Keratinocyte (primary cell): ENCODE measurements at regions not wholly inside any gene's neighbourhood (a gene's known extent, or its start where the extent isn't known, plus 50 kb on each side); places are given as distances from the start of the nearest gene placed in this dataset.

Experiments used
- EZH2 ChIP-seq: IDR thresholded peaks from one replicate; pipeline ENCODE4 v1.6.1; 2012; ENCODE audit warnings: inconsistent platforms, mild to moderate bottlenecking, low read length, moderate library complexity
- TF ChIP-seq, protein P1 (sequence below), 3 experiments: IDR thresholded peaks in 1 of 3; conservative IDR thresholded peaks in 1 of 3; optimal IDR thresholded peaks in 1 of 3; 2 replicates in 2 of 3; 3 replicates in 1 of 3; pipeline versions ENCODE3 to v1.5.1; 2011; ENCODE audit warnings: low read length in 3 of 3, mild to moderate bottlenecking in 3 of 3, moderate library complexity in 2 of 3, control low read depth in 1 of 3, inconsistent platforms in 1 of 3; ENCODE audit not compliant: insufficient read depth in 2 of 3; ENCODE audit errors: extremely low read depth in 1 of 3

DNA sequence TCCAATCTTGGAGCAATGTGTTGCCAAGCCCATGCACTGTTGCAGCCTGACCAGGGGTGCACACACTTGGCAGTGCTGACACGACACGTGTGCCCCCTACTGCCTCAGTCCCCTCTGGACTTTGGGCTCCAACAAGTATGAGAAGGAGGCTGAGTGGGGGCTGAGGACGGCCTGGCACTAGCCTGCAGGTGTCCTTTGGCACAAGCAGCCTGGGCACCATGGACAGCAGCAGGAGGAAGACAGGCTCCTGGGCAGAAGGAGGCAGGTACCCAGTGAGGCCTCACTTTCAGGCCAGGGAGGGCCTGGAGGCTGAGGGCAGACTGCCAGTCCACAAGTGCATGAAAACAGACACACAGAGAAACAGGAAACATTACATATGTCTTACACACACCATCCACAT lies 1702.9 kb upstream of the B3GALT2 start:
- TF ChIP-seq, protein P1, sequence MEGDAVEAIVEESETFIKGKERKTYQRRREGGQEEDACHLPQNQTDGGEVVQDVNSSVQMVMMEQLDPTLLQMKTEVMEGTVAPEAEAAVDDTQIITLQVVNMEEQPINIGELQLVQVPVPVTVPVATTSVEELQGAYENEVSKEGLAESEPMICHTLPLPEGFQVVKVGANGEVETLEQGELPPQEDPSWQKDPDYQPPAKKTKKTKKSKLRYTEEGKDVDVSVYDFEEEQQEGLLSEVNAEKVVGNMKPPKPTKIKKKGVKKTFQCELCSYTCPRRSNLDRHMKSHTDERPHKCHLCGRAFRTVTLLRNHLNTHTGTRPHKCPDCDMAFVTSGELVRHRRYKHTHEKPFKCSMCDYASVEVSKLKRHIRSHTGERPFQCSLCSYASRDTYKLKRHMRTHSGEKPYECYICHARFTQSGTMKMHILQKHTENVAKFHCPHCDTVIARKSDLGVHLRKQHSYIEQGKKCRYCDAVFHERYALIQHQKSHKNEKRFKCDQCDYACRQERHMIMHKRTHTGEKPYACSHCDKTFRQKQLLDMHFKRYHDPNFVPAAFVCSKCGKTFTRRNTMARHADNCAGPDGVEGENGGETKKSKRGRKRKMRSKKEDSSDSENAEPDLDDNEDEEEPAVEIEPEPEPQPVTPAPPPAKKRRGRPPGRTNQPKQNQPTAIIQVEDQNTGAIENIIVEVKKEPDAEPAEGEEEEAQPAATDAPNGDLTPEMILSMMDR (optimal IDR thresholded peaks at IDR 0.05 in 1 of 3, IDR thresholded peaks at IDR 0.05 in 1 of 3, conservative IDR thresholded peaks at IDR 0.05 in 1 of 3; ENCODE audit: extremely low read depth in 1 of 3, insufficient read depth in 2 of 3, low read length in 3 of 3): no peak
- TF ChIP-seq EZH2: no peak
